GM18517 (cell line): ENCODE measurements at regions not wholly inside any gene's neighbourhood (a gene's known extent, or its start where the extent isn't known, plus 50 kb on each side); places are given as distances from the start of the nearest gene placed in this dataset.
"Not testable (repeated sequence)": the region's sequence is repeated elsewhere in the genome, so short reads cannot be mapped to it uniquely, and the experiment has no call there.

Source experiments
- ATAC-seq: cut with Tn5 transposase; IDR thresholded peaks from one replicate; pipeline ENCODE4 v1.9.1; 2021; ENCODE audit warnings: mild to moderate bottlenecking, moderate library complexity; ENCODE audit not compliant: unreplicated experiment

DNA sequence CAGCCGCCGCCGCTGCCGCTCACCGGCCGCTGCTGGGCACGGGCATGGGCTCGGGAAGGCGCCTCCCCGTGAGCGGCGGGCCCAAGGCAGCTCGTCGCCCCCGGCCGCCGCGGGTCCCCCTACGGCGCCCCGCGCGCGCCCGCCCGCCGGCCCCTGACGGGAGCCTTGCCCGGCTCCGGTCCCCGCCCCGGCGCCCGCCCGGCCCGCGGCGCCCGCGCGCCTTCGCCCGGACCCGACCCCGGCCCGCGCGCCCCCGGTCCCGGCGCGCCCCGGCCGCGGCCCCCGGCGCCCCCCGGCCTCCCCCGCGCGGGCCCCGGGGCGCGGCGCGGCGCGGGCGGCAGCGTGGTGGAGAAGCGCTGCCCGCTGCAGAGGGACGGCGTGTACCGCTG, 177.7 kb downstream of the OR4M2 start:
- no peak for ATAC-seq

DNA sequence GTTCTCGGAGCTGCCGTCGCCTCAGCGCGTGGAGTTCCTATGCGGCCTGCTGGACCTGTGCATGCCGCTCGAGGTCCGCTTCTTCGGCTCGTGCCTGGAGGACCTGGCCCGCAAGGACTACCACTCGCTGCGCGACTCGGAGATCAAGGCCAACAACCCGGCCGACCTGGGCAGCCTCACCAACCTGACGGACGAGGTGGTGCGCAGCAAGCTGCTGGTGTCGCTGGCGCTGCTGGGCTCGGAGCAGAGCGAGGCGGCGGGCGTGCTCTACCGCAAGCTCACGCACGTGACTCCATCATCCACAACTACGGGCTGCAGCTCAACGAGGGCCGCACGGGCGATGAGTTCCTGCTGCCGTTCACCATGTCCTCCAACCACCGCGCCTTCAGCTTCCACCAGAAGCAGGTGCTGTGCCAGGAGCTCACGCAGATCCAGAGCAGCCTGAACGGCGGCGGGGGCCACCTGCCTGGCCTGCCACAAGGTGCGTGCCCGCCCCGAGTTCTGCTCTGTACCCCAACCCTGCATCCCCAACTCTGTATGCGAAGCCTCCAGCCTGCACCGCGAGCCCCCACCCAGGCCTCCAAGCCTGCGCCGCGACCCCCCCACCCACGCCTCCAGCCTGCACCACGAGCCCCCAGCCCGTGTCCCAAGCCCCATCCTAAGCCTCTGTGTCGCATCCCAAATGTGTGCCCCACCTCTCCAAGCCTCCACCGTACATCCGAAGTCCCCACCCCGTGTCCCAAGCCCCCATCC, 178.2 kb downstream of the OR4M2 start:
- no peak for ATAC-seq

DNA sequence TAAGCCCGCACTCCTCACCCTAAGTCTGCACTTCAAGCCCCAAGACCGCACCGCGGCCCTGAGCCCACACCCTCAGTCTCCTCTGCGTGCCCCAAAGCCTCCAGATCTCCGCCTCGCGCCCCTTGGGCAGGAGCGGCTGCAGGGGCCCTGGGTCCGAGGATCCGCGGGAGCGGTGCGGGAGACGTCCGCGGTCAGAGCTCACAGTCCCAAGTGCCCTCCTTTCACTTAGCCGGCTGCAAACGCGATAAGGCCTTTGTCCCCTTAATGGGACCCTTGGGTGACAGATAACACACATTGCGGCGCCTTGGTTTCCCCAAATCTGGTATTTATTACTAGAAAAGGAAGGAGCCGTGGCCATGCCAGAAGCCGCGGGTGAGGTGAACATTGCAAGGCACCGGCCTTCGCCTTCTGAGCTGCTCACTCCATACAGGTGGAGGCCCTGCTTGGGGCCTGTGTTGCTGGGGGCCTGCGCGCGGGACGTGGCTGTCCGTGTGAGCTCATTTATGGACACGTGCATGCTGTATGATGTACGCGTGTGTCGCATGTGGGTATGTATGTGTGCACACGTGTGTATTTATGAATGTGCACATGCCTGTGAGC, 178.9 kb downstream of the OR4M2 start:
- not testable (repeated sequence) for ATAC-seq

DNA sequence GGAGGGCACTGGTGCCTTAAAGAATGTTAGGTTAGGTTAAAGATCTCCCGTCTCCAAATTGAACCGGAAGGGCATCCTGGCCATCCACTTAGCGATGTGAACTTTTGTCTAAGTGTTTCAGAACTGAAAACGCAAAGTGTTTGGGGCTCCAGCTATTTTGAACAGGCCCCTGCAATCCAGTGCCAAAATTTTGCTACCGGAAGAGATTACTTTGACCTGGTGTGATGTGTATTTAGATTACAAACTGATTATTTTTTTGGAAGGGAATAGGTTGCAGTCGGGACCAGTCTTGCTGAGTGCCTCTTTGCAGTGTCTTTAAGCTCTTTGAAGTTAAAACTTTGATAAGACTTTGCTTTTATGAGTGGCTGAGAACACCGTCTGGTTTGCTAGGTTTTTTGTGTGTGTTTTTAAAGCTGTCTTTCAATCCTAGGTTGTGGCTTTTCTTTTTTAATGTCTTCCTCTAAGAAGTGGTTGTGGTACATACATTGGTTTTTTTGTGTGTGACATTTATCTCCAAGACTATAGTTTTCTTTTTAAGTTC, 179.6 kb downstream of the OR4M2 start:
- no peak for ATAC-seq

DNA sequence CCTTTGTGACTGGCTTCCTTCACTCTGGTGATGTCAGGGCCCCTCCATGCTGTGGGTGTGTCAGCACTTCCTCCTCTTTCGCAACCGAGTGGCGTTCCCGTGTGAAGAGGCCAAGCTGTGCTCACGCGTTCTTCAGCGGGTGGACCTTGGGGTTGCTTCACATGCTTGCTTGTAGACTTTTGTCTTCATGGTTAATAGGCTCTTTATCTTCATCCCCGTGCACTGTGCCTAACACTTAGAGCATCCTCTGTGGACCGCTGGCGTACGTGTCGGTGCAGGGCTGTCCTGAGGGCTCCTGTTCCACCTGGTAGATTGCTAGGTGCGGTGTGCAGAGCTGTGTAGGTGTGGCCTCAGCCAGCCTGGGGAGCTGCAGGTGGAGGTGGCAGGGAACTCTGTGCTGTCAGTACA, 182.3 kb downstream of the OR4M2 start:
- ATAC-seq = no peak

DNA sequence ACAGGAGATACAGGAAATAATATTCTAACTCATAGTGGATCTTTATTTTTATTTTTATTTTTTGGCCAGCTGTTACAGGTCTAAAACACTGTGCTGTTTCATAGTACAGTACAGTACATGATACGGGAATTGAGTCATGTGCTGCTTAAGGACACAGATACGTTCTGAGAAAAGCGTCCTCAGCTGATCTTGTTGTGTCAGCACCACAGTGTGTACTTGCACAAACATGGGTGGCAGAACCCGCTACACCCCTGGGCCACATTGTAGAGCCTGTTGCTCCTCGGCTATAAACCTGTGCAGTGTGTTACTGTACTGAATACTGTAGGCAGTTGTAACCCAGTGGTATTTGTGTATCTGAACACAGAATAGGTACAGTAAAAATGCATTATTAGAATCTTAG, 183.4 kb downstream of the OR4M2 start:
- ATAC-seq = no peak

DNA sequence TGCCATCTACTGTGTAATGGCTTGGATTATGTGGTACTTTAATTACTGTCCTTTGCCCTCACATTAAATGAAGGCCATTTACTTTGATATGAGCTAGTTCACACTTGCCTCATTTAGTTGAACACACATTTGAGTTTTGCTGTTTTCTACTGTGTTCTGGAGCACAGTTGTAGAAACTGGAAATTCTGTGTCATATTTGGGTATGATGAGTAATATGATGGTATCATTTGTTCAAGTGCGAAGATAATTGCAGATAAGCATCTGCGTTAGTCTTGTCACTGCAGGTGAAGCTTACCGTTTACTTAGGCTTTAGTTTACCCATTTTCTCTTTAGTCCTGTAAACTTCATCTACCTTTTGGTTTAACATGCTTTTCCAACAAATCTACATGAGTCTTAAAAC, 183.9 kb downstream of the OR4M2 start:
- ATAC-seq = not testable (repeated sequence)

DNA sequence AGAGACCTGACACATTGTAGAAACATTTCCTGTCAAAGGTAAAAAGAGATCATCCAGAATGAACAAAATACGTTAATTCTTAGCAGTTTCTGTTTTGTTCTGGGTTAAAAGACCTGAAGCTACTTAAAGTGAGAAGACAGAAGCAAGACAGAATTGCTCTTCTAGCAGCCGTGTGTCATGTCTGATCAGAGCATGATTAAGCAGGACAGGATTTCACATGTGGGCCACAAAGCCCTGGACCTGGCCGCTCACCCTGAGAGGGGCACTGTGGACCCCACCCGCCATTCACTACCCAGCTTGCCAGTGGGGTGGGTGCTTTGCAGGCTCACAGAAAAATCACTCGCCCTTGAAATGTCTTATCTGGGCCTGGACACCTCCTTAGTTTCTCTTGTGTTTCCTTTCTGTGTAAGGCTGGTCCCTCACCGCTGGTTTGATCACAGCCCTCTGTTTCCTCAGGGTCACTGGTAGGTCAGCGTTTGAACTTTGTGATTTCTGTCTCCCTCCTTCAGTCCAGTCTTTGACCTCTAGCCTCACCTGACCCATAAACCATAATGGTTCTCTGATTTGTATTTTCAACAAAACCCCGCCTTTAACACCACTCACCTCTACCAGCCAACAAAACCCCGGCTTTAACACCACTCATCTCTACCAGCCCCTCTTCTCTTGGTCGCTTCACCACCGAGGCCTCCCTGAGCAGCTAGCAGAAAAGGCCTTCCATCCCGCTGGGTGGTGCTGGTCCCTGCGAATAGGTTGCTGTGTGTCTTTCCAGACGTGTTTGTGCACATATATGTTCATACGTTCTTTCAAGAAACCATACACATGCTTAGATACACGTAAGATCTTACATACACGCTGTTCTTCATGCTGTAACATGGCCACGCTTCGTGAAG, 185.0 kb downstream of the OR4M2 start:
- ATAC-seq = no peak

DNA sequence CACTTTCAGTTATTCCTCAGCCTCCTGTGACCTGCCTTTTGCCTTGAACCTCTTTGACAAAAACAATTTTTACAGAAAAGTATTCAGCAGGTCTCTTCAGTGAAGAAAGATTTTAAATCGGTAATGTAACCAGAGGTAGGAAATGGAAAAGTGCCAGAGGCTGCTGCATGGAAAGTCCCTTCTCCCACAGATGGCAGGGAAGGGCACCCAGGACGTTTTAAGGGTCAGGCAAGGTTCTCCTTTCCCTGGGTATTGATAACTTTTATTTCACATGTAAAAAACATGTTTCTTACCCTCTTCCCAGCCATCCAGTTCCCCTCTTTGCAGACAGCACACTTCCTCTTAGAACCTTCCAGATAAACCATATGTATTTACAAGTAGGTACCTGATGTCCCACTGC, 185.6 kb downstream of the OR4M2 start:
- no peak for ATAC-seq

DNA sequence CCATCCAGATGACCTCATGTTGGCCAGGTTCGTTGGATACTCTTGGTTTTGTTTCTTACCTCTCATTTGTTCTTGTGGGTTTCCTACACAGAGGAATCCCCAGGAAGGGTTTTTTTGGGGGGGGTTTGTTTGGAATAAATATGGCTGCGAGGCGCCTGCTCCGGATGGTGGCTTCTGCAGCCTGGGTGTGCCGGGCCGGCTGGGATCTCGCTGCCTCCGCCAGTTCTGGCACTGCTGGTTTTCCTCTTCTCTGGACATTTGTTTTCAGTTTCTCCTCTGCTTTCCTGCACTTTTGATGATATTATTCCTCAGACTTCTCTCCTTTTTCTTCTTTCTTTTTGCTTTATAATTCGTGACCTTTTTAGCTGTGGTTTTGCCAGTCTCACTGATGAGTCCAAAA, 187.4 kb downstream of the OR4M2 start:
- ATAC-seq = no peak

DNA sequence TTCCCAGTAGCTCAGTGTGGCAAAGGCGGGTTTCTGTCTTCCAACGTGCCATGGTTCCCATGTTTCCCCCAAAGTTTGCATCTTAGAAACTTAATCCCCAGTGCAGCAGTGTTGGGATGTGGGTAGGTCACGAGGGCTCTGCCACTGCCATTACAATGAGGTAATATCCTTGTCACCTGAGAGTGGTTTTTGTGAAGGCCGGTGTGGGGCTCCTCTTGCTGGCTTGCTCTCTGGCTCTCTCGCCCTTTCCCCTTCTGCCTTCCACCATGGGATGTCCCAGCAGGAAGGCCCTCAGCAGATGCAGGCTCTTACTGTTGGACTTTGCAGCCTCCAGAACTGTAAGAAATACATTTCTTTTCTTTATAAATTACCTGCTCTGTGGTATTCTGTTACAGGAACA, 187.9 kb downstream of the OR4M2 start:
- not testable (repeated sequence) for ATAC-seq

DNA sequence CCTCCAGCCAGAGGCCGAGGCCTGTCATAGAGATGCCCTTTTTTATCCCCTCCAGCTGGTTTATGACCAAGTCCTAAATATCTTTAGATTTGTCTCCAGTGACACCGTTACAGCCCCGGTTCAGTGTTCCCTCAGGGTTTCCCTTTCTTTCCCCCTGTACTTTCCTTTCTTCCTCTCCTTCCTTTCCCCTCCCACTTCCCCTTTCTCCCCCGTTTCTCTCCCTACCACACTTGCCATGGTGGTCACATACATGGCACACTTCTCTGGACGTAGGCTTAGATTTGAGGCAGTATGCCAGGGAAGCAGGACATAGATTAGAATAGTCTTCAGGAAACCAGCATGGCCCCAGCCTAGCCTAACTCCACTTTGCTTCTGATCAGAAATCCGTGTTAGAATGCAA, 188.3 kb downstream of the OR4M2 start:
- not testable (repeated sequence) for ATAC-seq

DNA sequence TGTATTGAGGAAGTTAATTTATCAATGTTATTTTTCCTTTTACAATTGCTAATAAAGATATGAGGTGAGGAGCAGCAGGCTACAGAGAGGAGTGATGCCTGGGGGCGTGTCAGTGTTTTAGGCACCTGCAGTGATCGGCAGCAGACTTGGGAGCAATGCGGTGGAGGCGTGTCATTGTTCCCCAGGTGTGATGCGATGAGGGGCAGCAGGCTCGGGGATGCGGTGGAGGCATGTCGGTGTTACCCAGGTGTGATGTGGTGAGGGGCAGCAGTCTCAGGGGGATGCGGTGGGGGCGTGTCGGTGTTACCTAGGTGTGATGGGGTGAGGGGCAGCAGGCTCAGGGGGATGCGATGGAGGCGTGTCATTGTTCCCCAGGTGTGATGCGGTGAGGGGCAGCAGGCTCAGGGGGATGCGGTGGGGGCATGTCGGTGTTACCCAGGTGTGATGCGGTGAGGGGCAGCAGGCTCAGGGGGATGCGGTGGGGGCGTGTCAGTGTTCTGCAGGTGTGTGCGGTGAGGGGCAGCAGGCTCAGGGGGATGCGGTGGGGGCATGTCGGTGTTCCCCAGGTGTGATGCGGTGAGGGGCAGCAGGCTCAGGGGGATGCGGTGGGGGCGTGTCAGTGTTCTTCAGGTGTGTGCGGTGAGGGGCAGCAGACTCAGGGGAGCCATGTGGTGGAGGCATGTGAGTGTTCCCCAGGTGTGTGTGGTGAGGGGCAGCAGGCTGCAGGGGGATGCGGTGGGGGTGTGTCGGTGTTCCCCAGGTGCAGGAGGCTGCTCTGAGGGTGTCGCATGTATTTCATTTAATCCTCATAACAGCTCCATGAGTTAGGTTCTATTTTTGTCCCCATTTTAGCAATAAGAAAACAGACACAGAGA, 186.2 kb upstream of the GOLGA6L22 start:
- not testable (repeated sequence) for ATAC-seq

DNA sequence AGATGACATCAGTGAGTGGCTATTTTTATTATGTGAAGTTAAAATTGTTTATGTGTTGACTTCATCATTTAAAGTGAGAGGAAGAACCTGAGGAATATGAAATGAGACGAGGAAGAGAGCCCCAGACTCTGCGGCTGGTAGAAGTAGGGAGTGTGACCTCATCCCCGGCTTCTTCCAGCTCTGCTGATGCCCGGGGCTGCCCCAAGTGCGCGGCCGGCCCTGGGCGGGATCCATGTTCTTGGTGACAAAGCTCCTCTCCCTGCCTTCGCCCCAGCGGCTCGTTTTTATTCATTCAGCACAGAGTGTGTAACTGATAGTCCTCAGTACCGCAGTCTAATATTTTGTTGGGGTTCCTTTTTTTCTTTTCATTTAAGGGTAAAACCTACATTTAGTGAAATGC, 185.5 kb upstream of the GOLGA6L22 start:
- not testable (repeated sequence) for ATAC-seq

DNA sequence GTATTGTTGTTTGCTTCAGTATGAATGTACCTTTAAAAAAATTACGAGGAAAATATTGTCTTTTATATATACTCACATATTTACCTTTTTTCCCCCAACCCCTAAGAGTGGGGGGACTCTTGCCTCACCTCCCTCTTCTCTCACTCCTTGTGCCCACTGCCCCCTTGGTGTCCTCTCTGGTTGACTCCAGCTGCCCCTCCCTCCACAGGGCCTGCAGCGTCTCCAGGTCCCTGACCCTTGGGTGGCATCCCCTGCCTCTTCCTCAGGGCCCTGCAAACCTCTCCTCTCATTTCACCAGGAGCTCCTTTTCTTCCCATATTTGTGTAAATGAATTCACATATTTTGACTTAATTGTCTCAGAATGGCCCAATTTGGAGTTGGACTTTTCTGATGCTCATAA, 184.3 kb upstream of the GOLGA6L22 start:
- not testable (repeated sequence) for ATAC-seq

DNA sequence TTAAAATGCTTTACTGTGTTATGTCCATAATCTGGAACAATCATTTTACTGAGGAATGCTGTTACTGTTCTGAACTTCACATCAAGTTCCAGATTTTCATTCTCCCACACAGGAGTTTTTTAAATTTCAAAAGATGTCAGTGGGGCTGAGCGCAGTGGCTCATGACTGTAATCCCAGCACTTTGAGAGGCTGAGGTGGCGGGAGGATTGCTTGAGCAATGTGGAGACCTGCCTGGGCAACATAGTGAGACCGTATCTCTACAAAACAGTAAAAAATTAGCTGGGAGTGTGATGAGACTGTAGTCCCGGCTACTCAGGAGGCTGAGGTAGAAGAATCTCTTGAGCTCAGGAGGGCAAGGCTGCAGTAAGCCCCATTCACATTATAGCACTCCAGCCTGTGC, 177.9 kb upstream of the GOLGA6L22 start:
- ATAC-seq = not testable (repeated sequence)

DNA sequence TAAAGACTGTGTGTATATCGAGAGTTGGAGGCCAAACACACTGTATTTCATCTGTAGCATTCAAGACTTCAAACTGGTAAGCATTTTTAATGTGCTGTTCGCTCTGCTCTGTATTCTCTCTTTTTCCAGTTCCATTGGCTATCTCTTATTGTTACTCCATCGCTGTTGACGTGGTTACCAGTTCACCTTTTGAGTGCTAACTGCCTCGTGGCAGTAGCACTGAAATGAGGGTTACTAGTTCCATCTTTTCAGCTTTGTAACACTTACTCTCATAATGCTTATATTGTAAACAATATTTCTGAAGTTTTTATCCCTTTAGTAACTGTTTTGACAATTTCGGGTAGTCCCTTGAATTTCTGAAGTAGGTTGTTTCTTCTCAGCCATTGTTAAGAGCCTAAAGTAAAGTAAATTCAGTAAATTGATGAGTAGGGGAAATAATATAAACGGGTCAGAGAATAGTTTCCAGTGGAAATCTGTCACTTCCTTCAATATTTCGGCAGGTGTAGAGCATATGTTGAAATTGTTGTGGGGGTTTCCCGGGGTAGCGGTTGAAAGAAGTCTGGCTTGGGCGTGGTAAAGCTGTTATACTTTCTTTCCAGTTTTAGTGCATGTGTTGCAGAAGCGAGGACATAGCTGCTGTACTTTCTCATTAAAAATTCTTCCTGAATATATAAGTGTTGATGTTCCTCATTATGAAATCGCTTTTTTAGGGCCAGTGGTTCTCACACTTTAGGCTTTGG, 175.7 kb upstream of the GOLGA6L22 start:
- ATAC-seq = not testable (repeated sequence)

DNA sequence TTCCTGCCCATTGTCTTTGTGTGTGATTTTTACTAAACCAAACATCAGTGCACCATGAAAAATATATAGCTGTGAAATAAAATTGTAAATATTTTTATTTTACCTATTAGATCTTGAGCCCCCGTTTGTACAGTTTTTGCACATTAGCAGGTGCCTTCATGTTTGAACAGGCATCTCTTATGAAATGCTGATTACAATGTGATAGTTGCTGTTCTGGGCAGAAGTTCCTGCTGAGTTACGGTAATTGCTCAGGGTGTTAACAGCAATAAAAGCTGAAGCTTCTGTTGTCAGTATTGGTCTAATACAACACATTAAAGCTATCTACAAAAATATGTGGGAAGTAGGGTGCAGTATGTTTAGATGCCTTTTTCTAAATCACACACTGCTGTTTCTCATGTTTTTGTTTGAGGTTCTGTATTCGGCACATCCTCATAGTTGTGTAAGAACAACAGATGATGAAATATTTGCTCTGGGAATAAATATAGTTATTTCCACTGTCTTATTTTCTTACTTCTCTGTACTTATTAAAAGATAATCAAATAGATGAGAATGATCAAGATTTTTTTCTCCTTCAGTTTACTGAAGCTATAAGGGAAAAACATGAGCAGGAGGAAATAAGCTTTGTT, 173.8 kb upstream of the GOLGA6L22 start:
- ATAC-seq = not testable (repeated sequence)

DNA sequence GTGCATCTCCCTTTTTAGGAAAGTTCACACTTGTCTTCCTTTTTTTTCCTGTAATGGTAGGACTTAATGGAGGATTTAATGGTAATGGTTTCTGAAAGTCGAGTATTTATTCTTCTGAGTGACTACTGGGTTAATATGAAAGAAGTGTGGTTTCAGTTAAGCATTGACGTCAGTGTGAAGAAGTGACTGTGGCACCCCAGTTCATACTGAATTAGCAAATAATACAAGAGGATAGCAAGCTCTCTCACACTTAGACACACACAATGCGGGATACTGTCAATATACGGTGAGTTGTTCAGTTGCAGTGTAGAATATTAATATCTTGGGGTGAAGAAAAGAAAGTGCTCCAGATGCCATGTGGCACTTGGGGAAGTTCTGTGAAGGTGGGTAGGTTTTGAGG, 167.6 kb upstream of the GOLGA6L22 start:
- ATAC-seq = not testable (repeated sequence)
